PC-3 (cell line): ENCODE measurements at regions not wholly inside any gene's neighbourhood (a gene's known extent, or its start where the extent isn't known, plus 50 kb on each side); places are given as distances from the start of the nearest gene placed in this dataset.
"Not testable (repeated sequence)": the region's sequence is repeated elsewhere in the genome, so short reads cannot be mapped to it uniquely, and the experiment has no call there.

Experiments
- ATAC-seq: fragments of 200-7000 bp; cut with Tn5 transposase; 2 replicates; pipeline ENCODE4 v1.9.1; 2020; ENCODE audit warnings: mild to moderate bottlenecking, moderate library complexity
- BruUV-seq: library from RNA; stranded (reverse); fragments of 400-500 nt; replicated peaks from 2 replicates; lab custom pipeline; 2021; lab: Mats Ljungman, UMichigan
- CTCF ChIA-PET: fragments of 300-600 bp; sonication (Branson Sonifier 250); formaldehyde crosslinking; loops from one replicate; lab custom pipeline; 2022; ENCODE audit warnings: antibody characterized with exemption; lab: Charles Lee
- POLR2A ChIA-PET: fragments of 300-600 bp; sonication (Branson Sonifier 250); formaldehyde crosslinking; loops from one replicate; lab custom pipeline; 2022; ENCODE audit warnings: antibody characterized with exemption; ENCODE audit not compliant: unreplicated experiment; lab: Charles Lee
- DNase-seq: peaks from one replicate; pipeline ENCODE4 v3.0.0-alpha.2; 2015
- H2AFZ ChIP-seq: fragments of 300-600 bp; sonication (generic); 2 replicates; pipeline ENCODE4 v1.6.0; 2016; ENCODE audit warnings: antibody characterized with exemption, low read length
- H3F3A ChIP-seq: fragments of 300-600 bp; sonication (generic); one replicate; pipeline ENCODE4 v1.6.0; 2017; ENCODE audit warnings: antibody characterized with exemption, low read length, control low read depth, mild to moderate bottlenecking; ENCODE audit not compliant: unreplicated experiment
- H3K27ac ChIP-seq: fragments of 300-600 bp; sonication (generic); 2 replicates; pipeline ENCODE4 v1.5.1; 2016; ENCODE audit warnings: mild to moderate bottlenecking, low read length
- H3K27me3 ChIP-seq: fragments of 300-600 bp; sonication (generic); 2 replicates; pipeline ENCODE4 v1.6.1; 2016; ENCODE audit warnings: low read length, mixed read lengths
- H3K36me3 ChIP-seq: fragments of 300-600 bp; sonication (generic); 2 replicates; pipeline ENCODE4 v1.6.1; 2016; ENCODE audit warnings: low read depth, mixed run types, low read length, mixed read lengths
- H3K4me1 ChIP-seq: fragments of 300-600 bp; sonication (generic); 2 replicates; pipeline ENCODE4 v1.5.1; 2016; ENCODE audit warnings: low read length; ENCODE audit not compliant: insufficient read depth
- H3K4me2 ChIP-seq: fragments of 300-600 bp; sonication (generic); 2 replicates; pipeline ENCODE4 v1.6.0; 2016; ENCODE audit warnings: low read length
- H3K4me3 ChIP-seq: fragments of 300-600 bp; sonication (generic); 2 replicates; pipeline ENCODE4 v1.5.1; 2016; ENCODE audit warnings: mild to moderate bottlenecking, low read length, mixed read lengths
- H3K79me2 ChIP-seq: fragments of 300-600 bp; sonication (generic); 2 replicates; pipeline ENCODE4 v1.6.1; 2017; ENCODE audit warnings: low read length, mixed read lengths
- H3K9ac ChIP-seq: fragments of 300-600 bp; sonication (generic); 2 replicates; pipeline ENCODE4 v1.6.0; 2016; ENCODE audit warnings: mild to moderate bottlenecking, low read length
- H3K9me2 ChIP-seq: fragments of 300-600 bp; sonication (generic); replicated peaks from 2 replicates; pipeline ENCODE4 v1.6.1; 2016; ENCODE audit warnings: mixed run types, low read length, mixed read lengths
- H3K9me3 ChIP-seq: fragments of 300-600 bp; sonication (generic); 2 replicates; pipeline ENCODE4 v1.6.1; 2016; ENCODE audit warnings: low read length, mixed read lengths
- H4K20me1 ChIP-seq: fragments of 300-600 bp; sonication (generic); 2 replicates; pipeline ENCODE4 v1.6.1; 2016; ENCODE audit warnings: low read length, mixed read lengths
- EZH2 ChIP-seq: fragments of 300-600 bp; sonication (generic); IDR thresholded peaks from one replicate; pipeline ENCODE4 v1.6.1; 2017; ENCODE audit warnings: antibody characterized with exemption, mild to moderate bottlenecking, low read length; ENCODE audit not compliant: unreplicated experiment
- EZH2phosphoT487 ChIP-seq: fragments of 300-600 bp; sonication (generic); IDR thresholded peaks from 2 replicates; pipeline ENCODE4 v1.6.1; 2018; ENCODE audit warnings: mild to moderate bottlenecking, antibody characterized with exemption, low read length, borderline replicate concordance
- intact Hi-C: fragments of 100-400 bp; cut with micrococcal nuclease; formaldehyde crosslinking; loops from 2 replicates; pipeline ENCODE4 v1.9.0; 2023
- TF ChIP-seq, protein P1 (sequence below): fragments of 300-600 bp; sonication (generic); conservative IDR thresholded peaks from 2 replicates; pipeline ENCODE4 v1.5.1; 2017; ENCODE audit warnings: antibody characterized with exemption, low read depth, mild to moderate bottlenecking, low read length

DNA sequence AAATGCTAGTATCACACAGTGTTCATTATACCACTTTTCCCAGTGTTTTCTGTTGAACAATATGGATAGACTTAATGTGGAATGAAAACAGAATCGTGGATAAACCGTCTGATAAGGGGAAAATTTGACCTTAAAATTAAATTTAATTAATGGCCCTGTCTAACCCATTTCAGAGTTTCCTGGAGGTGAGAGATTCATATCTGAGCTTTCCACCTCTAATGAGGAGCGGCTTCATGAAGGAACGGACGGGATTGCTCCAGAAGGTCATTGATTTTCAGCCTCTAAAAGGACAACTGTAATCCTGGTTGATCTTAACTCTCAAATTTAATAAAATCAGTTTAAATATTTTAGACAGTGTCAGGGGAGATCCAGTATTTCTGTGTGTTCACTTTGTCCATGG lies 874.9 kb downstream of the GRID1 start:
- no peaks in the 10 kb centered on the region for H4K20me1 ChIP-seq
- H3K27me3 ChIP-seq, result no peaks in the 10 kb centered on the region
- H3K36me3 ChIP-seq, result no peaks in the 10 kb centered on the region
- no peaks in the 10 kb centered on the region for H3K9me2 ChIP-seq
- no peak overlapping the region for H3K4me3 ChIP-seq
- BruUV-seq, result no TSS peak
- intact Hi-C loops, result no loop called here
- no peaks in the 10 kb centered on the region for H3F3A ChIP-seq
- POLR2A ChIA-PET, result no interaction called here
- no peak overlapping the region for H3K27ac ChIP-seq
- TF ChIP-seq EZH2 (no peak), EZH2phosphoT487 (no peak)
- TF ChIP-seq, protein P1, sequence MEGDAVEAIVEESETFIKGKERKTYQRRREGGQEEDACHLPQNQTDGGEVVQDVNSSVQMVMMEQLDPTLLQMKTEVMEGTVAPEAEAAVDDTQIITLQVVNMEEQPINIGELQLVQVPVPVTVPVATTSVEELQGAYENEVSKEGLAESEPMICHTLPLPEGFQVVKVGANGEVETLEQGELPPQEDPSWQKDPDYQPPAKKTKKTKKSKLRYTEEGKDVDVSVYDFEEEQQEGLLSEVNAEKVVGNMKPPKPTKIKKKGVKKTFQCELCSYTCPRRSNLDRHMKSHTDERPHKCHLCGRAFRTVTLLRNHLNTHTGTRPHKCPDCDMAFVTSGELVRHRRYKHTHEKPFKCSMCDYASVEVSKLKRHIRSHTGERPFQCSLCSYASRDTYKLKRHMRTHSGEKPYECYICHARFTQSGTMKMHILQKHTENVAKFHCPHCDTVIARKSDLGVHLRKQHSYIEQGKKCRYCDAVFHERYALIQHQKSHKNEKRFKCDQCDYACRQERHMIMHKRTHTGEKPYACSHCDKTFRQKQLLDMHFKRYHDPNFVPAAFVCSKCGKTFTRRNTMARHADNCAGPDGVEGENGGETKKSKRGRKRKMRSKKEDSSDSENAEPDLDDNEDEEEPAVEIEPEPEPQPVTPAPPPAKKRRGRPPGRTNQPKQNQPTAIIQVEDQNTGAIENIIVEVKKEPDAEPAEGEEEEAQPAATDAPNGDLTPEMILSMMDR, result no peak
- H3K4me2 ChIP-seq, result no peak overlapping the region
- no peak overlapping the region for H2AFZ ChIP-seq
- no peaks in the 10 kb centered on the region for H3K4me1 ChIP-seq
- H3K9ac ChIP-seq, result no peak overlapping the region
- H3K9me3 ChIP-seq, result no peaks in the 10 kb centered on the region
- ATAC-seq, result no peak
- no peak for DNase-seq
- CTCF ChIA-PET, result no interaction called here
- no peaks in the 10 kb centered on the region for H3K79me2 ChIP-seq

DNA sequence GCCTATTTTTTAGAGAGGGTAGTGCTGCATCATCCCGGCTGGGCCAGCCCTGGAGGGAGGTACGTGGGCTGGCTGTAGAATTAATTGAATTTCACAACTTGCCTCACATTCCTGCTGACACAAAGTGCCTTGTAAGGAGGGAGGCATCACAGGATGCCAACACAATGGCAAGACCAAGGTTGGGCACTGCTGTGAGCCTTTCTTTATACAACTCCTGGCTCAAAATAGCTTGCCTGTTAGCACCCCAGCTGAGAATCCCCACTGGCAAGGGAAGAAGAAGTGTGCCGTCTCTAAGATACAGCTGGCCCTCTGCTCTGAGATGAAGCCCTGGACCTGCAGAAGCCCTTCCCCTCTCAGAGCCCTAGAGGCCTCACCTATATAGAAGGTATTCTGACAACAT lies 873.9 kb downstream of the GRID1 start:
- intact Hi-C loops, result no loop called here

DNA sequence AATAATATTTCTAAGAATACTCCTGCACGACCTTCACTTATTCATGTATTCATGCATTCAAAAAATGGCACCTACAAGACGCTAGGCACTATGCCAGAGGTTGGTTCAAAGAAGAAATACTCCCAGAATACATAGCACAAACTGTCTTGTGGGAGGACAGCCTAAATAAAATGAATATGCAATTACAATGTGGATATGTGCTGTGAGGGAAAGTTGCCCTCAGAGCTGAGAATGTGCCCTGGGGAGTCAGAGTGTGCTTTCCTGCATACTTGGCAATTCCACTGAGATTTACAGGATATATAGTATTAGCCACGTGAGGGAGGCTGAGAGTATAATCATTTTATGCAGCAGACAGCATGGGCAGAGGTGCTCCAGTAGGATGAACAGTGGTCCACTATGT lies 872.9 kb downstream of the GRID1 start:
- Histone ChIP-seq H3K9me2 (no peaks in the 10 kb centered on the region), H4K20me1 (no peaks in the 10 kb centered on the region), H3K27ac (no peak overlapping the region), H3K9ac (no peak overlapping the region), H3F3A (no peaks in the 10 kb centered on the region), H3K36me3 (no peaks in the 10 kb centered on the region), H3K4me3 (no peak overlapping the region), H3K4me1 (no peaks in the 10 kb centered on the region), H3K79me2 (no peaks in the 10 kb centered on the region), H2AFZ (no peak overlapping the region), H3K4me2 (no peak overlapping the region), H3K9me3 (no peaks in the 10 kb centered on the region), H3K27me3 (no peaks in the 10 kb centered on the region)
- BruUV-seq, result no TSS peak
- POLR2A ChIA-PET, result no interaction called here
- intact Hi-C loops, result no loop called here
- ATAC-seq (no peak), DNase-seq (no peak)
- TF ChIP-seq EZH2 (no peak), EZH2phosphoT487 (no peak)
- TF ChIP-seq, protein P1, result no peak
- CTCF ChIA-PET, result no interaction called here

More for the DNA sequence above, 873.9 kb downstream of the GRID1 start:
- H3K4me3 ChIP-seq, result no peak overlapping the region
- H3K79me2 ChIP-seq, result no peaks in the 10 kb centered on the region
- CTCF ChIA-PET, result no interaction called here
- H3K36me3 ChIP-seq, result no peaks in the 10 kb centered on the region
- no peaks in the 10 kb centered on the region for H3F3A ChIP-seq
- TF ChIP-seq EZH2phosphoT487, result no peak
- TF ChIP-seq, protein P1, result no peak
- no peak for TF ChIP-seq EZH2
- POLR2A ChIA-PET, result no interaction called here
- no peak overlapping the region for H2AFZ ChIP-seq
- no TSS peak for BruUV-seq
- H3K9me2 ChIP-seq, result no peaks in the 10 kb centered on the region
- no peak overlapping the region for H3K4me2 ChIP-seq
- H3K9ac ChIP-seq, result no peak overlapping the region
- no peak for DNase-seq
- H3K27me3 ChIP-seq, result no peaks in the 10 kb centered on the region
- ATAC-seq, result no peak
- no peaks in the 10 kb centered on the region for H3K9me3 ChIP-seq
- no peak overlapping the region for H3K27ac ChIP-seq
- no peaks in the 10 kb centered on the region for H3K4me1 ChIP-seq
- no peaks in the 10 kb centered on the region for H4K20me1 ChIP-seq

DNA sequence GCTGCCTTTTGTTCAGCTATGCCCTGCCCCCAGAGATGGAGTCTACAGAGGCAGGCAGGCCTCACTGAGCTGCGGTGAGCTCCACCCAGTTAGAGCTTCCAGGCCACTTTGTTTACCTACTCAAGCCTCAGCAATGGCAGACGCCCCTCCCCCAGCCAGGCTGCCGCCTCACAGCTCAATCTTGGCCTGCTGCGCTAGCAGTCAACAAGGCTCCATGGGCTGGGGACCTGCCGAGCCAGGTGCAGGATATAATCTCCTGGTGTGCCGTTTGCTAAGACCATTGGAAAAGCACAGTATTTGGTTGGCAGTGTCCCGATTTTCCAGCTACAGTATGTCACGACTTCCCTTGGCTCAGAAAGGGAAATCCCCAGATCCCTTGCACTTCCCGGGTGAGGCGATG lies 862.0 kb downstream of the GRID1 start:
- H3K4me3 ChIP-seq, H3K4me2 ChIP-seq, H3K27me3 ChIP-seq, H2AFZ ChIP-seq, H3K36me3 ChIP-seq, BruUV-seq, ATAC-seq, H3K9me3 ChIP-seq, POLR2A ChIA-PET, H3K4me1 ChIP-seq, H3K9me2 ChIP-seq, CTCF ChIA-PET, DNase-seq, H3K9ac ChIP-seq, H3F3A ChIP-seq, H3K79me2 ChIP-seq, intact Hi-C loops, H3K27ac ChIP-seq, H4K20me1 ChIP-seq: not testable (repeated sequence)
